HG03571 (cell line): ENCODE measurements at regions not wholly inside any gene's neighbourhood (a gene's known extent, or its start where the extent isn't known, plus 50 kb on each side); places are given as distances from the start of the nearest gene placed in this dataset.

ENCODE experiments used
- ATAC-seq: cut with Tn5 transposase; IDR thresholded peaks from one replicate; pipeline ENCODE4 v1.9.1; 2021; ENCODE audit not compliant: unreplicated experiment

DNA sequence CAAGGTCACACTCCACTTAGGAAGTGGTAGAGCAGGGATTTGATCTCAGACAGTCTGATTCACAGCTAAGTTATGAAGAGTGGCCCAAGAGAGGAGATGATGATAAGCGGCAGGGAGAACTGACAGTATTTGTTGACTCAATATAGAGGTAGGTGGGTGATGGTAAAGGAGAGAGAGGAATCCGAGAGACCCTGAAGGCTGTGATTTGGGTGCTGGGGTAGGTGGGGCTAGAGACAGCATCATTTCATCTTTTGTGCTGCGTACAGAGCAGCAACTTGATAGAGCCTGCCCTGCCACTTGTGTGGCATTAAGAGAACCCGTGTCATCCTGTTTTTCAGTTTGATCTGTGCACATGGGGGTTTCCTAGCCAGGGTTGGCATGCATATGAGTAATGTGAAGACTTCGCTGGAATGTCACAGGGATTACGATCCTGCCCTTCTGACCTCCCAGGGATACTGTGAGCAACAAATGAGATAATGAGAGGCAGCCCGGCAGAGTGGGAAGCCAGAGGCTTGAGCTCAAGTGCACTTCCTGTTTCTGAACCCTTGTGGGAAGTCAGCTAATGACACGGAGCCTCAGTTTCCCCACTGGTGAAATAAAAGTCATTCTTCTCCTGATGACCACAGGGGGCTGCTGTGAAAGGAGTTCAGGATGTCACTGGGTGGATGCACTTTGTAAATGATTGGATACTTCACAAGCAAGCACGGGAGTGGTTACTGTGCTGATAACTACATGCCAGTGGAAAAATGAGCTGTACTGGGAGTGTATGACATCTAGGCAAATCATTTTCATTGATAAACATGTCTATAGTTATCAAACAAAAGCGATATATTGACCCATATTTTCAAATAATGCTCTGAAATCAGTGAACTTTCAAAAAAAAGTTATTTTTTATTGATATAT lies 59.5 kb upstream of the IGF1 start:
- no peak for ATAC-seq

GRCh38 chr12:102535306-102535705 lies 54.9 kb upstream of the IGF1 start:
- no peak for ATAC-seq

DNA sequence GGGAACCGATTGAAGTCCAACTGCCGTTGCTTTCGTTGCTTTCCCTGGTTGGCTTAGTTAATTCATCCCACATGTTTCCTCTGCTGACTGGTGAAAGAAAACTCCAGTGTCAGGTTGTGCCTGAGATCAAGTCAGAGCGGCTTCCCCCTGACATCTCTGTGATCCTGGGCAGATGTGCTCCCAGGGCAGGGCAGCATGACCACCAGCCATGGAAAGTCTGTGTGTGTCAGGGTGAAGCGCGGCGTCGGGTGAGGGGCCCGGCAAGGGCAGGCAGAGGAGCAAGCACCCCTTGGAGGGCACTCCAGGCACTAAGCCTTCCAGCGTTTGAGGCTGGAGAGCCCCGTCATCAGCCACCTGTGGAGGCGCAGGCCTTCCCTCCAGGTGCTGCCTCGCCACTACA lies 54.5 kb upstream of the IGF1 start:
- ATAC-seq, result no peak

DNA sequence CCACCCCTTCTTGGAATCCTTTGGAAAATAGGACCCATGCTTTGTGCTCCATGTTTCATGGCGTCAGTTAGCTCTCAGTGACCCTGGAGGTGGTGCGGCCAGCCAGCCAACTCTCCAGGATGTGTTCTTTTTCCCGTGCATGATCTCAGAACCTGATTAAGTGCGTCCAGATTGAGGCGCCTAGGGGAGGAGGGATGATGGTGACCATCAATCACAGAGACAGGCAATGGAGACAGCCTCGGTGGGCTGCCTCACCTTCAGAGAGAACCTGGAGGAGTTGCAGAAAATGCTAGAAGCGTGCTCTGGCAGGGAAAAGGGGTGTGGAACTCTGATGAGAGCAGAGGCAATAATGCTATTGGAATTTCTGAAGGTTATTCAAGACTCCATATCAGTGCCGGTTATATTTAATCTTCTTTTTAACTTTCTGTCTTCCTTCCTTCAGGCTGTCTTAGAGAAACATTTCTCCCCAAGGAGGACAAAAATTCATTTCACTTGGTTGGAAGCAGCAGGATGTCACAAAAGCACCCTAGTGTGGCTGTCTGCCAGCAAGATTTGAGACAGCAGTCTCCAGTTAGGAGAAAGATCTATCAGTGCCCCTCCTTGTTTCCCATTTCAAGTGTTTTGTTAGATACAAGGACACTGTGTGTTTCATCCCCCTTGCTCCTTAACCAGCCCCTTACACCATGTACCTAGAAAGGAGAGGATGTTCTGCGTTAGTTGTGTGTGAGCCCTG lies 53.3 kb upstream of the IGF1 start:
- ATAC-seq, result no peak
